ENCODE measurements at regions not wholly inside any gene's neighbourhood (a gene's known extent, or its start where the extent isn't known, plus 50 kb on each side); places are given as distances from the start of the nearest gene placed in this dataset.
A peak's percentile ranks its signal among the peaks of the same experiment; 100 is the strongest.
"Not testable (repeated sequence)": the region's sequence is repeated elsewhere in the genome, so short reads cannot be mapped to it uniquely, and the experiment has no call there.

DNA sequence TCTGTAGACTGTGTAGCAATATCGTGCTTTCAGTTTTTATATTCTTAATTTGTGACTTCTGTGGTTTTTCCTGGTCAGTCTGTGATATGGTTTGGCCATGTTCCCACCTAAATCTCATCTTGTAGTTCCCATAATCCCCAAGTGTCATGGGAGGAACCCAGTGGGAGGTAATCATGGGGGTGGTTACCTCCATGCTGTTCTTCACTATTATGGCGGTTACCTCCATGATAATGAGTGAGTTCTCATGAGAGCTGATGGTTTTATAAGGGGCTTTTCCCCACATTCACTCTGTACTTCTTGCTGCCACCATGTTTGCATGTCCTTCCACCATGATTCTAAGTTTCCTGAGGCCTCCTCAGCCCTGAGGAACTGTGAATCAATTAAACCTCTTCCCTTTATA is 169.8 kb downstream of the LEPR start:
- DNase-seq (ENCODE audit: low read depth) = no peak

DNA sequence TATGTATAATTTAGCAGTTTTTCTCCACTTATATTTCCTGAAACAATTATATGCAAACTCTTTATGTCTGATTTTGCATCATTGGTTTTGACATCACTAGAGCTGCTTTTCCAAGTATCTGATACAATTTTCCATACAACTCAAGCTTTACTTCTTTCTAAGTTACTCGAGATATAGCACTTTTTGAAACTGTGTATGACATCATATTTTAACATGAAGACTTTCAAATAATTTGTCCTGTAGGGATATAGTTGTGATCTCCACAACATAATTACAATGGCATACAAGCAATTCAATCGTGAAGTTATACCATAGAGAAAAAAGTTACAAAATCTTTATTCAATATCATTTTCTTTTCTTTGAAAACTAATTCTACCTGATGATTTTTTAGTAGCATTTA is 173.0 kb downstream of the LEPR start:
- DNase-seq (ENCODE audit: low read depth) = no peak

DNA sequence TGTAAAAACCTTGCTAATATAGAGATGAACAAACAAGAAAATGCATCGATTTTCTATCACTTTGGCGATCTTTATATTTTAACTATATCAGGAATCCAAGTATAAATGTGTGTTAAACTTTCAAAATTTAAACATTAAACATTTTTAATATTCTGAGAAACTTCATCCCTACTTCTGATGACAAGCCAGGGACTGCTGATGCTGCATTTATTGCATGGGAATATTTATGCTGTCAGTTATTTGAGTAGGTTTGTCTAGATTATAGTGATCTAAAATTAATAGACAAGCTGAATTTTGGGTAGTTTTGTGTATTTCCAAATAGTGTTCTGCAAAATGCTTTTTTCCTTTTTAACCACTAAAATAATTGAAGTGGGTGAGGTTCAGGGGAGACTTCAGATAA is 175.3 kb downstream of the LEPR start:
- no peak for DNase-seq (ENCODE audit: low read depth)

DNA sequence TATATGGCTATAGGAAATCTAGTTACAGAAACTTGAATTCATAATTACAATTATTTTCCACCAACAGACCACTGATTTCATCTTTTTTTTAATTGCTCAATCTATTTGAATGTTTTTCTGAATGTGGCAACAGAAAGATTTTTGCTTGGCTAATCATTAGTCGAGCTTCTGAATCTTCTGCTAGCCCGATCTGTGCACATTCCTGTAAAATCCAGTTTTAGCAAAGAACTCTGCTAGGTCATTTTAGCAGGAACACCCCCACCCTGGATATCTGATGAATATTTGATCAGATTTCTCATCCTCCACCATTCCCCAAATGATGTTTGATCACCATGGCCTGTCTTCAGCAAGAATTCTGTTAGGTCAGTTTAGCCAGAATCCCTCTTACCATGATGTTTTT is 176.3 kb downstream of the LEPR start:
- no peak for DNase-seq (ENCODE audit: low read depth)

DNA sequence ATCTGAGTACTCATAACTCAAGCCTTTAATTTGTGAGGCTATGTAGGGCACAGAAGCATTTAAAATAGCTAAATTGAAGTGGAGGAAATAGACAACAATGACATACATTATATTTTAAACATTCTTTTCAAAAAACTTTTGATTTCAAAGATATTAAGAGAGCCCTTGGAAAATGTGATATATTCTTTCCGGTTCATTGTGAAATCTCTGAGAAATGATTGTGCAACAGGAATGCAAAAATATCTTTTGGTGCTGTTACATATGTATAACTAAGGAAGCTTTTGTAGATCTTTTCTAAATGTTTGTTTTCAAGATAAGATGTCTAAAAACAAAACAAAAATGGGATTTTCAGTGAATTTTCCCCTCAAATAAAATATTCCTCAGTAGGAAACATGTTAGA is 185.2 kb downstream of the LEPR start:
- DNase-seq (ENCODE audit: low read depth) = peak; percentile 13

DNA sequence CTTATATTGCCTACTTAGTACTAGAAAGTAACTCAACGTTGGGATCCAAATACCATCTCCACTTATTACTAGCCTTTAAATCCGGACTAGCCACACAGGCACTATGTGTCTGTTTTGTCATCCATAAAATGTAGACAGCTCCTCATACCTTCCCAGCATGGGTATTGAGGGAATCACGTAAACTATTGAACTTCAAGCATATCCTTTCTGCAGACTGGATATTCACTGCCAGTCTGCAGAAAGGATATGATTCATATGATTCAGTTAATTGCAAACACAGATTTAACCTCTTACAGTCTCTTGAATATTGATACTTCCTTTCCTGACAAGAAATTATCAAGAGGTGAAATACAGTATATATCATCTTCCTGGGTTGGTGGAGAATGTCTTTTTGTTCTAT is 186.0 kb downstream of the LEPR start:
- DNase-seq (ENCODE audit: low read depth) = no peak

DNA sequence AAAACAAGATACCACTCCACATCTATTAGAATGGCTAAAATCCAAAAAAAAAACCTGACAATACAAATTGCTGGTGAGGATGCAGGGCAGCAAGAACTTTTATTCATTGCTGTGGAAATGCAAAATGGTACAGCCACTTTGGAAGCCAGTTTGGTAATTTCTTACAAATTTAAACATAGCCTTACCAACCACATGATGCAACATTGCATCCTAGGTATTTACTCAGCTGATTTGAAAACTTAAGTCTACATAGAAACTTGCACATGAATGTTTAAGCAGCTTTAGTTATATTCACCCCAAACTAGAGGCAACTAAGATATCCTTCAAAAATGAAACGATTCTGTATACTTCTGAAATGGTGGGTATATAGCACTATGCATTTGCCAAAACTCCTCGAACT is 178.8 kb upstream of the PDE4B start:
- DNase-seq (ENCODE audit: low read depth) = no peak

DNA sequence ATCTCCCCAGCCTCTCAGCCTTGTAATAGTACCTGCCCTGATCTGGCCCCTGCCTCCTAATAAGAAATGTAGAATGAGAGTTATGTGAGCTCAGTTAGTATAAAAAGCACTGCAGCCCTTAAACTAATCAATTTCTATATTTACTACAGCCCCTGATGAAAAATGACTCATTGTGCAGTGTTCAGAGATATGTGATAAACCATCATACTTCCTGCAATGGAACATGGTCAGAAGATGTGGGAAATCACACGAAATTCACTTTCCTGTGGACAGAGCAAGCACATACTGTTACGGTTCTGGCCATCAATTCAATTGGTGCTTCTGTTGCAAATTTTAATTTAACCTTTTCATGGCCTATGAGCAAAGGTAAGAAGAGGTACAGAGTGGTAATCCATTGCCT is 176.8 kb upstream of the PDE4B start:
- no peak for DNase-seq (ENCODE audit: low read depth)

DNA sequence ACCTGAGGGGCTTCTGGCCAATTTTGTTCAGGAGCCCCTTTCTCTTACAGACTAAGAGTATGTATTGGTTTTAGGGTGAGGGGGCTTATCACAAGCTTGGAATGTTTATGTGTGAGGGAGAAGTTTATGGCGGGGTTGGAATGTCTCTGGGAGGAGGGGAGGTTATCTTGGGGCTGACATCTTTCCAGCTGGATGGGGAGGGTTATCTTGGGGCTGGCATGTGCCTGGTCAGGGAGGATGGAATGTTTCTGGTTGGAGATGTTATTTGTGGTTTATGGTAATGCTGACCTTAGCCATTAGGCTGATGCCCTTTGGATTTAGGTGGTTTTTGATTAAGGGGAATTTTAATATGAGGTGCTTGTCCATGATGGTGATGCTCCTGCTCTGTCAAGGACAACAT is 171.0 kb upstream of the PDE4B start:
- DNase-seq (ENCODE audit: low read depth) = not testable (repeated sequence)

DNA sequence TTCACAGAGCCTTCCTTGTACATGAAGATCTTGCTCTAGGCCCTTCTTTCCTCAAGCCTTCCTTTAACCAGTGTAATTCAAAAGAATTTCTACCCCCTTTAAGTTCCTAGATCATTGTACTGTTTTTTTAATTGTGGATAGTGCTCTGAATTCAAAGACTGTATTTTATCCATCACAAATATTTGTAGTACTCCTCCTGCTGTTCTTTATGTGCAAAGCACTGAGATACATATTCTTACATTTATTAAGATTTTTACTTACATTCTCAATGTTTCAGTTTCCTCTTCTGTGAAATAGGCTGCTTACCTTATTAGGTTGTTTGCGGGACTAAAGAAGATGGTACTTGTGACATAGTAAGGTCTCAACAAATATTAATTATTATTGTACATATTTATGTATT is 168.8 kb upstream of the PDE4B start:
- DNase-seq (ENCODE audit: low read depth) = no peak

DNA sequence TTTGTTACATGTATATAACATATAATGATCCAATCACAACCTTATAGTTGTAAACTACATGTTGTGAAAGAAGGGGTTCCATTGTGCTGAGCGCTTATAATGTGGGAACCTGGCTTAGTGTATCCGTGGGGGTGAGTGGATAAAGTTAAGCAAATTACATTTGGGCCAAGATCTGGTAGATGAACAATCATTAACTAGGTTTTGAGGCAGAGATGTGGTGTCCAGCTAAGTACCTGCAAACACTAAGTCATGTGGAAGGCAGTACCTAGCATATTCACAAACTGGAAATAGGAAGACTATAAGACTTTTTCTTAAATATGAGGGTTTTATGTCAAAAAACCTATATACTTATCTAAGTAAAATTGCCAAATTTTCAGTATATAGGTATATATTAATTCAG is 167.2 kb upstream of the PDE4B start:
- no peak for DNase-seq (ENCODE audit: low read depth)

DNA sequence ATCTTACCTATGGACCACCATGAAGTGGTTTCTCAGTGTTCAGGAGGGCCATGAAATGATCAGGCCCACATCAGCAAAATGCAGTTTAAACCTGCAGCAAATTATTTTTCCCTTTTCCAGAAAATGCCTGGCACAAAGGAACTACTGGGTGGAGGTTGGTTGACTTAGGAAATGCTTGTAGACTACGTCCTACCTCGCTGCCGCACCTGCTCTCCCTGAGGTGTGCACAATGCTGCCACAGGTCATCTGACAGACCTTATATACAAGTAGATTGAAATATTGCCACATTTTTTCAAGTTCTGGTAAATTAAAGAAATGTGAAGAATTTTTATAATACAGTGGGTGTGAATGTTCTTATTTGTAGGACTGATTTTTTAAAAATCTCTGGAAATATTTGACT is 166.7 kb upstream of the PDE4B start:
- DNase-seq (ENCODE audit: low read depth) = no peak

DNA sequence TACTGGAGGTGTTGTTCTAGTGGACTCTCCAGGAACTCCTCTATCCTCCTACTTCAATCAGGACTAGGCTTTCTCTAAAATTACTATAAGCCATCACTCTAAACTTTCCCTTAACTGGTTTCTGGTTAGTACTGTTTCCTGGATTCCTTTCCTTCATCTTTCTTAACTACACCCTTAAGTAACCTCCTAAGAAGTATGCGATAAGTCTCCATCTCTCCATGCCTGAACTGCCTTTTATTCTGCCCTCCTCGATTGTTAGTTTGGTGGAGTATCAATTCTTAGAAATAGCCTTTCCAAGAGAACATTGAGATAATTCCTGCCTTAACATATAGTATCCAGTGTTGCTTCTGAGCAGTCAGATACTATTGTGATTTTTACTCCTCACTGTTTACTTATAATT is 162.9 kb upstream of the PDE4B start:
- DNase-seq (ENCODE audit: low read depth) = no peak

DNA sequence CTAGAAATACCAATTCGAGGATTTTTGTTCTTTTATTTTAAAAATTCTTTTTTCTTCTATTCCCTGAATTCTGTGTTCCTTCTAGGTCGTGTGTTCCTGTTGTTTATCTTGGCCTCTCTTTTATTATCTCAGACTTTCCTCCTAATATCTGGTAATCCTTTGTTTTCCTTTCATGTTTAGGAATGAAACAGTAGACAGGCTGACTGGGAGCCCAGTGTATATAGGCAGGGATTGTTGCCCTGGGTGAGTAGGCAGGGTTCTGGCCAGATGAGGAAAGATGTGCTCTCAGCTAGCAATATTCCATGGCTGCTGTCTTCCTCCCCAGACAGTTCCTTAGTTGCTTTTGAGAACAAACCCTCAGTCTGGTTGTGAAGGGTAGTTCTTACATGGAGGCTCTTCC is 161.8 kb upstream of the PDE4B start:
- peak; percentile 33 for DNase-seq (ENCODE audit: low read depth)

DNA sequence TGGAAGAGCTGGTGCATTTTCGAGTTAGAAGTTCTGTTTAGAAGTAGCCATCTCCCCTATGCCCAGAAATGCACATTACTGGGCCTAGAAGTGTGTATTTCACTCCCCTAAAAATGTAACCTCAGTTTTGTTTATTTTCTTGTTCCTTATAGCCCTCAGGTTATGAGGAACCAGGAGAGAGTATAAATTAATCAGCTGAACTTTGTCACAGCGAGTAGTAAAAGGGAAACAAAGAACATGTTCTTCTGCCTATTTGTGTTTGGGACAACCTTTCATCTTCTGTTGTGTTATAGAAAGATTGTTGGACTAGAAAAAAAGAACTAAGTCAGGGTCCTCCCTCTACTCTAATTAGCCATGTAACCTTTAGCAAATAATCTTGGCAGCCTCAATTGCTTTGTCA is 160.5 kb upstream of the PDE4B start:
- DNase-seq (ENCODE audit: low read depth) = no peak

DNA sequence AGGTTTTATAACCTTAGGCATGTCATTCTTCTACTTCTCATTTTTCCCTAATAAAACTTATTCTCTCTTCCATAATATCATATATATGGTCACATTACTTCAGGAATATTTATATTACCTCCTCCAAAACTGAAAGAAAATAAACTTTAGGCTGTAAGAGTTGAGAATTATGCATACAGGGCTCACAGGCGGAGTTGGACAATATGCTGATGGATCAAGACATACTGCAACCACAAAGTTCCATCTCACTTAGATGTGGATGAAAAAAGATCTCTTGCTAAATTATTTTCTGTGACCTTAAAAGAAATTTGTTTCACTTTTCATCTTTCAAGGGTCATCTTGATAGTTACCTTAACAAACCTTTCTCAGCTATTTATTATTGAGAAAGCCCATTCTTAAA is 152.6 kb upstream of the PDE4B start:
- DNase-seq (ENCODE audit: low read depth) = no peak

DNA sequence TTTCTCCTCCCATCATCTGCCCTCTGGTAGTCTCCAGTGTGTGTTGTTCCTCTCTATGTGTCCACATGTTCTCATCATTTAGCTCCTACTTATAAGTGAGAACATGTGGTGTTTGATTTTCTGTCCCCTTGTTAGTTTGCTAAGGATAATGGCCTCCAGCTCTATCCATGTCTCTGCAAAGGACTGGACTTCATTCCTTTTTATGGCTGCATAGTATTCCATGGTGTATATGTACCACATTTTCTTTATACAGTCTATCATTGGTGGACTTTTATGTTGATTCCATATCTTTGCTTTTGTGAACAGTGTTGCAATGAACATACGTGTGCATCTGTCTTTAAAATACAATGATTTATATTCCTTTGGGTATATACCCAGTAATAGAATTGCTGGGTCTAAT is 143.5 kb upstream of the PDE4B start:
- not testable (repeated sequence) for DNase-seq (ENCODE audit: low read depth)

DNA sequence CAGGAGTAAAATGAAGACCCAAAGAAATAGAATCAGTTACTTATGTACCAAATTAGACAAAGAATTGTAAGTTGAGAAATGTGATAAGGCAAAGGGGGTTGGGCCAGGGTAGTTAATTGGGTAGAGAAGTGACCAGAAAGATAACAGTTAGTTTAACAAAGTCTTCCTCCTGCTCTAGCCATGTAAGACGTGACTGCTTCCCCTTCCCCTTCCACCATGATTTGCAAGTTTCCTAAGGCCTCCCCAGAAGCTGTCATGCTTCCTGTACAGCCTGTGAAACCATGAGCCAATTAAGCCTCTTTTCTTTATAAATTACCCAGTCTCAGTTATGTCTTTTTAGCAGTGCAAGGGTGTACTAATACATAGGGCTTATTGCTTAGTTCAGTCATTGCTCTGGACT is 142.0 kb upstream of the PDE4B start:
- no peak for DNase-seq (ENCODE audit: low read depth)

DNA sequence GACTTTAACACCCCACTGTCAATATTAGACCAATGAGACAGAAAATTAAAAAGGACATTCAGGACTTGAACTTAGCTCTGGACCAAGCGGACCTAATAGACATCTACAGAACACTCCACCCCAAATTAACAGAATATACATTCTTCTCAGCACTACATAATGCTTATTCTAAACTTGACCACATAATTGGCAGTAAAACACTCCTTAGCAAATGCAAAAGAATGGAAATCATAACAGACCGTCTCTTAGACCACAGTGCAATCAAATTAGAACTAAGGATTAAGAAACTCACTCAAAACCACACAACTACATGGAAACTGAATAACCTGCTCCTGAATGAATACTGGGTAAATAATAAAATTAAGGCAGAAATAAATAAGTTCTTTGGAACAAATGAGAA is 138.2 kb upstream of the PDE4B start:
- not testable (repeated sequence) for DNase-seq (ENCODE audit: low read depth)

DNA sequence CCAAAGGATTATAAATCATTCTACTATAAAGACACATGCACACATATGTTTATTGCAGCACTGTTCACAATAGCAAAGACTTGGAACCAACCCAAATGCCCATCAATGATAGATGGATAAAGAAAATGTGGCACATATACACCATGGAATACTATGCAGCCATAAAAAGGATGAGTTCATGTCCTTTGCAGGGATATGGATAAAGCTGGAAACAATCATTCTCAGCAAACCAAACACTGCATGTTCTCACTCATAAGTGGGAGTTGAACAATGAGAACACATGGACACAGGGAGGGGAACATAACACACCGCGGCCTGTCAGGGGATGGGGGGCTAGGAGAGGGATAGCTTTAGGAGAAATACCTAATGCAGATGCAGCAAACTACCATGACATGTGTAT is 135.1 kb upstream of the PDE4B start:
- not testable (repeated sequence) for DNase-seq (ENCODE audit: low read depth)

DNA sequence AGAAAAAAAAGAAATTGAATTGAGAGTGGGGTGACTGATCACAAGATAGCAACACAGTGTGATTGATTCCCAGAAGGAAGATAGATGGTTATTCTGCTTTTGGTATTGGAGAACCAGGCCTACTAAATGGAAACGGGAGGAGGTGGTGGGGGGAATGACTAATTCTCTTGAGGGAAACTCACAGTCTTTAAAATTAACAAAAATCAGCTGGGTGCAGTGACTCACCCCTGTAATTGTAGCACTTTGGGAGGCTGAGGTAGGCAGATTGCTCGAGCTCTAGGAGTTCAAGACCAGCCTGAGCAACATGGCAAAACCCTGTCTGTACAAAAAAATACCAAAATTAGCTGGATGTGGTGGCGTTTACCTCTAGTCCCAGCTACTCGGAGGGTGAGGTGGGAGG is 134.6 kb upstream of the PDE4B start:
- peak; percentile 48 for DNase-seq (ENCODE audit: low read depth)

DNA sequence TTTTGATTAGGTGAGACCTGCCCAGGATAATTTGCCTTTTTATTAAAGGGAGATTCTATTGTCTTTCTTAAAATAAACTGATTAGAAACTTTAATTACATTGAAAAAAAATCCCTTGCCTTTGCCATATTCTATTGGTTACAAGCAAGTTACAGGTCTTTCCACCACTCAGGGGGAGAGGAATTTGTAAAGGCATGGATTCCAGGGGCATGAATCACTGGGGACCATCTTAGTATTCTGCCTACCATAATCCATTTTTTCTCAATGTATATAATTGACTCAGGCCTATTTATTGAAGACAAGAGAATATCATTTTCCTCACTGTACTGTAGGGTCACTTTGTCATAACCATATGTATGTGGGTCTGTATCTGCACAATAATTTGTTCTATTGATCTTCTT is 124.3 kb upstream of the PDE4B start:
- DNase-seq (ENCODE audit: low read depth) = no peak

DNA sequence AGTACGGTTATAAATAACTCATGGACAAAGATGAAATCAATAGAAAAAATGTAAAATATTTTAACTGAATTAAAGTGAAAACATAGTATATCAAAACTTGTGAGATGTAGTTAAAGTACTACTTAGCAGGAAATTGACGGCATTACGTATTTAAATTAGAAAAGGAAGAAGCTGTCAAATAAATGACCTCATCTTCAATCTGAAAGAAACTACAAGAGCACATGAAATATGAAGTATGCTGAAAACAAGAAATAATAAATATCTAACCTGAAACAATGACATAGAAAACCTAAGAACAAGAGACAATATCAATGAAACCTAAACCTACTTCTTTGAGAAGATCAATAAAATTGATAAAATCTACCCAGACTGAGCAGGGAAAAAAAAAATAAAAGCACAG is 122.2 kb upstream of the PDE4B start:
- no peak for DNase-seq (ENCODE audit: low read depth)

DNA sequence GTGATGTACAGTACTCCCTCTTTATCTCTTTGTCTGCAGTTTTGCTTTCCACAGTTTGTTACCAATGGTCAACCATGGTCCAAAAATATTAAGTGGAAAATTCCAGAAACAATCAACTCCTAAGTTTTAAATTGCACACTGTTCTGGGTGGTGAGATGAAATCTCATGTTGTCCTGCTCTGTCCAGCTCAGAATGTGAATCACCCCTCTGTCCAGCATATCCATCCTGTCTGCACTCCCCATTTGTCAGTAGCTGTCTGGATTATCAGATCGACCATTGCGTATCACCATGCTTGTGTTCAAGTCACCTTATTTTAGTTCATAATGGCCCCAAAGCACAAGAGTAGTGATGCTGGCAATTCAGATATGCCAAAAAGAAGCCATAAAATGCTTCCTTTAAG is 118.2 kb upstream of the PDE4B start:
- DNase-seq (ENCODE audit: low read depth) = no peak

DNA sequence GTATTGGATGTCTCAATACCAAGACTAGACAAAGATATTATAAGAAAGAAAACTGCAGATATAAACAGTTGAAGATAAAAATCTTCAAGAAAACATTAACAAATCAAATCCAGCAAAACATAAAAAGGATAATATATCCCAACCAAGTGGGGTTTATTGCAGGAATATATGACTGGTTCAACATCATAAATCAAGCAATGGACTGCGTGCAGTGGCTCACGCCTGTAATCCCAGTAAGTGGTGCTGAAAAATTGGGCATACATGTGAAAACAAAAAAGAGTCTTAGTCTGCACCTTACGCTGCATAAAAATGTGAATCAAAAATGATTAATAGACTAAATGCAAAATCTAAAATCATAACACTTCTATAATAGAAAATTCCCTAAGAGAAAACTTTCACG is 112.9 kb upstream of the PDE4B start:
- no peak for DNase-seq (ENCODE audit: low read depth)

All from stromal cell of bone marrow (primary cell).